Stimulated activated CD4-positive, alpha-beta T cell treated with anti-CD3 and anti-CD28 coated beads, Interleukin-15, amount 100 ng/mL, for 48 hours (primary cell): ENCODE measurements at regions not wholly inside any gene's neighbourhood (a gene's known extent, or its start where the extent isn't known, plus 50 kb on each side); places are given as distances from the start of the nearest gene placed in this dataset.
"Not testable (repeated sequence)": the region's sequence is repeated elsewhere in the genome, so short reads cannot be mapped to it uniquely, and the experiment has no call there.

Experiments
- DNase-seq, 2 donors: peaks; one replicate each; pipeline ENCODE4 v3.0.0-alpha.2; 2020; ENCODE audit warnings: low read depth in 2 of 2

DNA sequence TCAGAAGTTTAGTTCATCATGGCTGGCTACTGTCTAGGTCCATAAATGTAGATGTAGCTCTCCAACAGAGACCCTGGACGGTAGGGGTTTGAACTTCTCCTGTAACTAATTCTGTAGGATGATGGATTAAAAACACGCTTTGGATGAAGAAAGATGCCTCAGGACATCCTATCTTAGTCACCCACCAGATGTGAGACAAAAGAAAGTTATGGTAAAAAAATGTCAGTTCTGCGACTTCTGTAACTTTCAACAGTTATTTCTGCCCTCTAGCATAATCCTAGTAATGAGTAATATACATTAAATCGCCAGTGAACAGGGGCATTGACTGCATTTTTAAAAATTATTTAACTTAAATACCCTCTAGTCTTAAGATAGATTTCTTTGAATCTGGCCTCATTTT lies 210.1 kb upstream of the LRATD1 start:
- no peak for DNase-seq

DNA sequence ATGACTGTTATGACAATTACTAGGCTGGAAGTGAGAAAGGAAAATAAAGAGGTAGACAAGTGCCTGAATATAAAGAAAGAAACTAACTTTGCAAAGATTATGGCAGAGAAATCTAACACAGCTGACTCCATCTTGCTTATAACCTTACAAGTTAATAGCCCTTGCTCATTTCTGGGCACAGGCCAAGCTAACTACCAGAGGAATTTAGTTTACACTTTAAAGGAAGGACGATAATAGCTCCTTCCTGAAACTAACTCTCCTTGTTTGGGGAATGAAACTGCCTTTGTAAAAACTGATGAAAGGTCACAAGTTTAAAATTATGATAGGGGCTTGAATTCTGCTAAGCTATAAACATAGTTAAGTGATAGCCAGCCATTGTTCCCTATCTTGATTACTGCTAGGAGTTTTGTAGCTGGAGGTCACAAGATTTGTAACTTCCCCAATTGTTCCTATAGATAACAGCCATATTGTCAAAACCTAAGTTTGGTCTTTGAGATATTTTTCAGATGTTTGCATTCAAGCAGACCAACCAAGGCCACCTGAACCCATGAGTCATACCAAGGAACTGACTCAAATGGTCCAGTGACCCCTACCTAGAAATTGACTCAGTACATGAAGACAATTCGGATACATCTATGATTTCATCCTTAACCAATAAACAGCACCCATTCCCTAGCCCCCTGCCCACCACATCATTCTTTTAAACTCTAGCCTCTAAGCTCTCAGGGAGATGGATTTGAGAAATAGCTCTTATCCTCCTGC lies 209.2 kb upstream of the LRATD1 start:
- DNase-seq, result no peak

DNA sequence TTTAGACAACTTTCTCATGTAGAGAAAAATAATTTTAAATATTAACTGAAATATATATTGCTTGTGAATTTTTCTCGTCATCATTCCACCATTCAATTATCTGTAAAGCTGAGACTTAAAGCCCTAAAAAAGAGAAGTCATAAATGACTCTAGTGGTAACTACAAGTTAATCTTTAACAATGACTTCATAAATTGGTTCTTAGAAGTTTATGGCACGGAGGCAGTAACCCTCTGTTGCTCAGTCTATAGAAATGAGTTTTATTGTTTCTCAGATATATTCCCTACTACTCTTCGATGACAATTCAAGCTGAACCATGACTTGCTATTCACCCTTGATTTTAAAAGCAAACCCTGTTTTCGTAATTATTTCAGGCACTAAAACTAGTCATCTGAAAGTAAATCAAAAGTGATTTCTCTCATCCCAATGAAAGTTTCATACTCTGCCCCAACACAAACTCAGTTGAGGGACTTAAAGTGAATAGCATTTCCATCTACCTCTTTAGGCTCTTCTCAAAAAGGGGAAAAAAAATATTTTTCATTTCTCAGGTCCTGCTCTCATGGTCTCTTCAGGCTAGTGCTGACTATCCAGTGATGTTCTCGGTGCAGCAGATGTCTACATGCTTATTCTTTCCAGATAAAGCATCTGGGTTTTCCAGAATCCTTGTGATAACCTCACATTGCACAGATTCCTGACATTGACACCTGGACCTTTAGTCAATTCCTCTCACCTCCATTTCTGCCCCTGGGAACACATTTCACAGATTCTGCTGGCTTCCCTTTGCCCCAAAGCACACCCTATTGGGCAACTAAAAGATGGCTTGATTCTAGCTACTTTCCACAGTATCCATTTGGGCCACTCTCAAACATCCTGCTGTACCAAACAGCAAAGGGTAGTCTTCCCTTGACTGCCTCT lies 207.8 kb upstream of the LRATD1 start:
- no peak for DNase-seq

DNA sequence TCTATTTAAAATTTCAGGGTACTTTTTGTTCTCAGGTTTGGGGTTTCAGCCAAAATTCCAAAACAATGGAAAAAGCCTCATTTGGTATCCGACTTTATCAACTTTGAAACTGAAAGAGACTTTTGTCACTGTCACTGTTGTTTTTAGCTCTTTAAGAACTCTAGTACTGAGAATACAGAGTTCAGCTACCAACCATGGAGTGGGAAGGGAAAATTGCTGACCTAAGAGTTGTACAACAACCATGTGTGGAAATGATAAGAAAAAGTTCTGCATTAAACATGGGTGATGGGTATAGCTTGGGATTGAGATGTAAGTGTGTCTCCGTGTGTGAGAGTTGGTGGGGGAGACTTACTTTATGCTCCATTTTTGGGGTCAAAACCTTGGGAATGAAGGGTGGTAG lies 206.6 kb upstream of the LRATD1 start:
- no peak for DNase-seq

DNA sequence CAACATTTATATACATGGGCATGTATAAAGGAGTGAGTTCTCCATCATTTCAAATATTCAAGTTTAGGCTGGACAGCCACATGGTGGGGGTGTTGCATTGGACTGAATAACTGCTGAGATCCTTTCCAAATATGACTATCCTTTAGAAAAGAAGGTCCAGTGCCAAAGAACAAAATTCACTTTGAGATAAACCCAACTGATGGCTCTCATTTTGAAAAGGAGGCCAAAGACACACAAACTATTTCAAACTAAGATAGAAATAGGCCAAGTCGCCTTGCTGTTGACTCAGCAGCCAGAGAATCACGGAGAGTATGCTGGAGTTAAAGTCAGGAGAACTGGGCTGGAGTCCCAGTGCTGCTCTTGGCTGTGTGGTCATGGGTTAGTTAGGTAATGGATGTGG lies 204.5 kb upstream of the LRATD1 start:
- no peak for DNase-seq

DNA sequence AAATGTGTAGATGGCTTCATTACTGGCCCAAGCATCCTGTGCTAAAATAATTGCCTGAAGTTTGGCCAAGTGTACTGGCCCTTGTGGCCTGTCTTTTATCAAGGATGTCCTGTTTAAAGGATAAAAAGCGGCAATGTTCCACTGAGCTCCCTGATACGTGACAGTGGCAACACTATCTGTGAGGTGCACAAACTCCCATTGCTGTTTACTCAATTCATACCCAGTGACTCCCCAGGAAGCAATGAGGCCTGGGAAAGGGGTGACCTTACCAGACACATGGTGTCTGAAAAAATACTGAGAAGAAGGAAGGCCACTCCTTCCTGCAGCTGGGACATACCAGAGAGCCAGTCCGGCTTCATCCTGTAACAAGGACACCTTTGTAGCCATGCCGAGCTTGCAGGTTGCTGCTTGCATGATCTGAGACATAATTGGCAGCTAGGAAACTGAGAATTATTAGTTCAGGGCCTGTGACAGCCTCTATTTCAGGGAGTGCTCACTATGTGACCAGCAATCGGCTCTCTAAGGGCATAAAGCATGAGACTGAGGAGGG lies 198.5 kb upstream of the LRATD1 start:
- no peak for DNase-seq

DNA sequence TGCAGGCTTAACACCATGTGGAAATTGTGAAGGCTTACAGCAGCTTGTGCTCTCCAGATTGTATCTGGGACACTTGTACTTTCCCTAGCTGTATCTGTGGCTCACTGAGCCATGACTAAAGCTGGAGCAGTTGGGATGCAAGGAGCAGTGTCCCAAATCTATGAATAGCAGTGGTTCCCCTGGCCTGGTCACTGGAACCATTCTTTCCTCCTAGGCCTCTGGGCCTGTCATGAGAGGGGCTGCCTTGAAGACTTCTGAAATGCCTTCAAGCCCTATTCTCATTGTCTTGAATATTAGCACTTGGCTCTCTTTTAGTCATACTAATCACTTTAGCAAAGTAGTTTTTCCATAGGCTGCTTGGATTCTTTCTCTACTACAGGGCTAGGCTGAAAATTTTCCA lies 186.8 kb upstream of the LRATD1 start:
- DNase-seq, result no peak

DNA sequence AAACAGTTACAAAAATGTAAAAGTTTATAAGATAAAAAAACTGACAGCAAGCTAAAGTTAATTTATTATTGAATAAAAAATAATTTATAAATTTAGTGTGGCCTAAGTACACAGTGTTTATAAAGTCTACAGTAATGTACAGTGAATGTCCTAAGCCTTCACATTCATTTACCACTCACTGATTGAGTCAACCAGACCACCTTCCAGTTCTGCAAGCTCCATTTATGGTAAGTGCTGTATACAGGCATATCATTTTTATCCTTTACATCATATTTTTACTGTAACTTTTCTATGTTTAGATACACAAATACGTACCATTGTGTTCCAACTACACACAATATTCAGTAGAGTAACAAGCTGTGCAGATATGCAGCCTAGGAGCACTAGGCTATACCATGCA lies 184.2 kb upstream of the LRATD1 start:
- no peak for DNase-seq

DNA sequence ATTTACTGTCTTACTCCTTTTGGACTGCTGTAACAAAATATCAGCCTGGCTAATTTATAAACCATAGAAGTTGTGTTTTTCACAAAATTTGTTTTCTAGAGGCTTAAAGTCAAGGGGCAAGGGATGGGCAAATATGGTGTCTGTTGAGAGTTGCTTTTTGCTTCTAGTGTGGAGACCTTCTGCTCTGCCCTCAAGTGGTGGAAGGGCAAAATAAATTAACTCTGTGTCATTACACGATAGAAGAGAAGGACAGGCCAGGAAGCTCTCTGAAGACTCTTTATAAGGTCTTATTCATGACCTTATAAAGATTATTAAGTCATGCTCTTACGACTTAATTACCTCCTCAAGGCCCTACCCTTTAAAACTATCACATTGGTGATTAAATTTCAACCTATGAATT lies 181.2 kb upstream of the LRATD1 start:
- DNase-seq, result no peak

DNA sequence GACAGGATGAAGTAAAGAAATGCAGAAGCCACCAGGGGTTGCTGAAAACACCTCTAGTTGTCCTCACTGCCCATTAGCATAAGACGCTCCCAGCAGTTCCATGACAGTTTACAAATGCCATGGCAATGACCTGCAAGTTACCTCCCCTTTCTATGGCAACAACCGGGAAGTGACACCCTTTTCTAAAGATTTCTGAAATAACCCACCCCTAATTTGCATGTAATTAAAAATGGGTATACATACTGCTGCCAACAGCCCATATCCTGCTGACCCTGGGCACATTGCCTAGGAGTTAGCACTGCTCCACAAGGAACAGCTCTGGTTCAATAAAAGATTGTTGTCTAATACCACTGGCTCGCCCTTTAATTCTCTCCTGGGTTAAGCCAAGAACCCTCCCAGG lies 178.3 kb upstream of the LRATD1 start:
- DNase-seq, result no peak

DNA sequence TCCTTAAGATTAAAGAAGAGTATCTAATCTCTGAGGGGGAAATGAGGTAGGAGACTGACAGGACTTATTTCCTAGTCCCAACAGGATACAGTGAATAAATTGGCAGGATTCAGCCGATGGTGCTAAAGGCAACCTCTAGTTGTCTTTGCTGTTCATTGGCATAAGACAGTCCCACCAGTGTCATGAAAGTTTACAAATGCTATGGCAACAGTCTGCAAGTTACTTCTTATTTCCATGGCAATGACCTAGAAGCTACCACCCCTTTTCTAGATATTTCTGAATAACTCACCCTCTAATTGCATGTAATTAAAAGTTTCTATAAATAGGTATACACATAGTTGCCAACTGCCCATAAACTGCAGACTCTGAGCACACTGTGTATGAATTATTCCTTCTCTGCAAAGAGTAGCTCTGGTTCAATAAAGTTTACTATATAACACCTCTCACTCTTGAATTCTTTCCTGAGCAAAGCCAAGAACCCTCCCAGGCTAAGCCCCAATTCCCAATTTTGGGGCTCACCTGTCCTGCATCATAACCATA lies 172.7 kb upstream of the LRATD1 start:
- DNase-seq, result no peak

DNA sequence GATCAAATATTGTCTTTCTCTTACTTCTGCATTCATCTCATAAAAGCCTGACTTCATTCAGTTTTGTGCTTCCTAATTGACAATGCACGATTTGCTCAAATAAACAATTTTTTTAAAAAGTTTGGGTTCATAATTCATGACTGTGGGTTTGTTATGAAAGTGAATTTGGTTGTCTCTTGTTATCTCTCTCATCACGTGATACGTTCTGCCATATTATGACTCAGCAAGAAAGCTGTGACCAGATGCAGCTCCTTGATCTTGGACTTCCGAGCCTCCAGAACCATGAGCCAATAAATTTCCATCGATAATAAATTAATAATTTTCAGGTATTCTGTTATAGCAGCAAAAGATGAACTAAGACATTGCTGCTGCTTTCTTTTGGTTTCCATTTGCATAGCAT lies 156.5 kb upstream of the LRATD1 start:
- no peak for DNase-seq

DNA sequence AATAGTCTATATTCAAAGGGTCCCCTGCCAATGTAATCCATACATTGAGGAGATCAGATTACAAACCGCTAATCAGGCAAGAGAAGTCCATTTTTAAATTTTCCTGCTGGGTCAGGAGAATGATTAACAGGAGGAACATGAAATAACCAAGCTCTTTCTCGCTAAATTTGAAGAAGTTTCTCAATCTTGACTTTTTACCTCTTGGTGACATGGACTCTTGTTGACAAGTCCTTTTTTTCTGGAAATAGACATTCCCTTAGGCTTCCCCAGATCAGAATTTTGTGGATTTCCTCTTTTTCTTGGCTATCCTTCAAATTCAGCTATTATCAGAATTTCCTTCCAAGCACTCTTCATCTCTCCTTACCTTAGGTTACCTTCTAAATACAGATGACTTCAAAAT lies 153.0 kb upstream of the LRATD1 start:
- DNase-seq, result no peak

DNA sequence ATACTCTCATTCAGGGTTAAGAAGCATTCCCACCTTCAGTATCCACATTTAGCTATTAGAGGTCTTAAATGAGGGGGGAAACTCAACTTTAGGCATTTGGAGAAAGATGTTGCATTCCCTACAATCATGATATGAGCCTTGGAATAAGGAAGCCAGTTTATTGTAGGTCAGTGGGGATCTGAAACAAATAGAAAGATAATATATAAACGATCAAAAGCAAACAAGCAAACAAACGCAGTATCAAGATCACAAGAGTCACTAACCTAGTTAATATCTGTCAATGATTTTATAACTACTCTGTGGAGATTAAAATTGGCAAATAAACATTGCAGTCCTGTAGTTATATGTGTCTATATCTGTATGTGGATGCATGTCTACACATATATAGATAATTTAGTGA lies 152.4 kb upstream of the LRATD1 start:
- no peak for DNase-seq

DNA sequence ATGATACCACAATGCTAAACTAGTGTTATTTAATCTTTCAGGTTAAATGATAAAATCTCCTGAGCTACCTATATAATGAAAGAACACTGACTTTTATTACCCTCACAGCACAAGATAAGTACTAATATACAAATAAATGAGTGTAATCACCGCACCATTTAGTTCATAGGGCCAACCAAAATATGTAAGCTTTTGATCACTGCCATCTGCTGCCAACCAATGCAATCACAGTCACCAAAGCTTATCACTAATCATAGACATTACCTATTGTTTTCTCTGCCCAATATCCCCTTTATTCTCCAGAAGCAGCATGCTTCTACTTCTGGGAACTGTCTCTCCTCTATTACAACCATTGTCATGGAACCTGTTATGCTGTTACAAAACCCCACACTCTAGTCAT lies 151.6 kb upstream of the LRATD1 start:
- DNase-seq, result no peak

DNA sequence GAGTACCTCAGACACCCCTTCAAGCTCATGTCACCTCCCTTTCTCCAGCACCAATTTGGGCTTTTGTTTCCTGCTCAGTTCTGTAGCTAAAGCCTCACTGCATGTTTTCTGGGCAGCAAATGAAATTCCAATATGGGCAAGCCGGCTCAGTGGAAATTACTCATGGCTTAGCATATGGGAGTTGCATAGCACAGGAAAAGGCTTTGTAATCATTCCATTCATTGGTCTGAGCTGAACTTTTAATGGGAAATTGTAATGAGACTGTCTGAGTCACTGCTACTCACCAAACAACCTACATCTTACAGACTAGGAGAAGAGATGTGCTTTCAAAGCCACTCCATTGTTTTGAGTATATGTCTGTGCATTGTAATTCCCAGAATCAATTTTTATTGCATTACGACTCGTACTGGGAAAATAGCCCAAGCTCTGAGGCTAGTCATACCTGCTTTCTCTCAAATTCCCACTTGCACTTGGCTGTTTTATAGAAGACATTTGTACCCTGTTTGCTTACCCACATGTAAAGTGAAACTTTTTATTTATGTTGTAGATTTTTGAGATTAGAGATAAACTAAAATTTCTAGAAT lies 139.5 kb upstream of the LRATD1 start:
- DNase-seq, result no peak

DNA sequence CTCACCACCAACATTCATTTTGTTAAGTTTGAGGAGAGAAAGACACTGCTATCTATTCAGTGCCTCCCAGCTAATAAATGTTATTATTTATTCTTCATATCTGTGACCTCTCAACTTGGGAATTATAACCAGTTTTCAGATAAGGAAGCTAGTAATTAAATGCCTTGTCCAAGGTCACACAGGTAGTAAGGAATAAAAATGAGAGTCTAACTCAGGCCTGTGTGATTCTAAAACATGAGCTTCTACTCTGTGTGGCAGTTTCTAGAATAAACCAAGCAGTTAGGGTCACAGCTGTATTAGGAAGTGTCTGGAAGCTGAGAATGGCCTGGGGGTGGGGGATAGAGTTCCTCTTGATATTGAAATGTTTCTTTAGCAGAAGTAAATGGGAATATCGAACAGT lies 137.8 kb upstream of the LRATD1 start:
- DNase-seq, result no peak

DNA sequence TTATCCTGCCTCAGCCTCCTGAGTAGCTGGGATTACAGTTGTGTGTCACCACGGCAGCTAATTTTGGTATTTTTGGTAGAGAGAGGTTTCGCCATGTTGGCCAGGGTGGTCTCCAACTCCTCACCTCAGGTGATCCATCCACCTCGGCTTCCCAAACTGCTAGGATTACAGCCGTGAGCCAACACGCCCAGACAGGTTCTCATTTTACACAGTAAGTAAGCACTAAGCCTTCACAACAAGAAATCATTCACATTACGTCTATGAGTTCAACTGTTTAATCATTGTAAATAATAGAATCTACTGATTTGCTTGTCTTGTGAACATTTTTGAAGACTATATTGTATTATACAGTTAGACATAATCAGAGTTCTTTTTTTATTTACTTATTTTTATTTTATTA lies 131.5 kb upstream of the LRATD1 start:
- no peak for DNase-seq

DNA sequence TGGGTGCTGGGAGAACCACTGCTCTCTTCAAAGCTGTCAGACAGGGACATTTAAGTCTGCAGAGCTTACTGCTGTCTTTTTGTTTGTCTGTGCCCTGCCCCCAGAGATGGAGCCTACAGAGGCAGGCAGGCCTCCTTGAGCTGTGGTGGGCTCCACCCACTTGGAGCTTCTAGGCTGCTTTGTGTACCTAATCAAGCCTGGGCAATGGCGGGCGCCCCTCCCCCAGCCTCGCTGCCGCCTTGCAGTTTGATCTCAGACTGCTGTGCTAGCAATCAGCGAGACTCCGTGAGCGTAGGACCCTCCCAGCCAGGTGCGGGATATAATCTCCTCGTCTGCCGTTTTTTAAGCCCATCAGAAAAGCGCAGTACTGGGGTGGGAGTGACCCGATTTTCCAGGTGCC lies 125.6 kb upstream of the LRATD1 start:
- not testable (repeated sequence) for DNase-seq

DNA sequence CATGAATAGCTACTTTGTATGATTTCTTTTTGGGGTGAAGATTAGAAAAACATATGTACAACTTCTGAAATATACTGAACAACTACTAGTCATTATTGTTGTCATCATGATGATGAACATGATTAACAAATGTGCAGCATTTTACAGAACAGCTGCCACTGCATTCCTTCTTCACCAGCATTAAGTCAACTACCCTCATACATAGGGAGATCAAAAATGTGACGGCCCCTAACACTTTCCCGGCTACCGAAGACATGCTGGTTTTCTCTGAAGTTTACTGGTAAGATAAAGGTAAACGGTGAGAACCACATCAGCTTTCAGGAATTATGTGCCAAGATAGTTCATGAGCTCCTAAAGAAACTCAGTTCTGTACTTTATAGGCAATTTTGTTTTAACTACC lies 121.0 kb upstream of the LRATD1 start:
- no peak for DNase-seq

DNA sequence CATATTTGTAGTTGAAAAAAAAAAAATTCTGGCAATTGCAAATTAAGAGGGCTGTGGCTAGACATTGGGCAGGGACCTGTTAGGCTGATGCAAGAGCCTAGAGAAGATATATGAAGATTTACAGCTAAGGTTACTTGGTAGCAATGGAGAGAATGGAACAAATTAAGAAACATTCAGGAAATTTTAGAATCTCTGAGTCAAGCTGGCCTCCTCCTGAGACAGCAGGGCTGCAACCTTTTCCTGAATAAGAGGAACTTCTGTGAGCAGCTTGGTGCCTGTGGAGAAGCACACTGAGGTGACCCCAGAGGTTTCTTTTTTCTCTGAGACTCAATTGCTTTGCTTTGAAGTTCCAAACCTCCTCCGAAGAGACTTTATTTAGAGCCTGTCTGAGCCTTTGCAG lies 118.6 kb upstream of the LRATD1 start:
- DNase-seq, result no peak

DNA sequence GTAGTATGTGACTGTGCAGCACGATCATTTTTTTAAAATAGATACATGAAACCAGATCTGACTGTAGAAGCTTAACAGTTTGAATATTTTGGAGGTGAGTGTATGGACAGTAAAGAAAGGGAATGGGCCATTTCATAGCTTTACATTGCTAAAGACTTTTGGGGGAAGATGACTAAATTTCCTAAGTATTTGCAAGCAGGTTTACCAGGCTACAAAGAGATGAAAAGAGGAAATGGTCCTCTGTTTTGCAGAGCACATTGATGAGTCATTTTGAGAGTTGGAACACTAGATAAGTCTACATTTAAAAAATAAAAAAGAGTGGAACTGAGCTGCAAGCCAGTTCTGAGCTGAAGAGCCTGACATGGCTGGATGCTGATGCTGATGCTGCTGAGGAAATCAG lies 115.7 kb upstream of the LRATD1 start:
- no peak for DNase-seq
